LNCaP clone FGC (cell line): ENCODE measurements at regions not wholly inside any gene's neighbourhood (a gene's known extent, or its start where the extent isn't known, plus 50 kb on each side); places are given as distances from the start of the nearest gene placed in this dataset.

ENCODE experiments used
- DNase-seq: peaks from one replicate; pipeline ENCODE4 v3.0.0-alpha.2; 2011; ENCODE audit warnings: low read depth
- H3K4me3 ChIP-seq: 2 replicates; pipeline ENCODE4 v1.5.1; 2011; ENCODE audit warnings: mild to moderate bottlenecking, low read depth, low read length, control low read depth
- CTCF ChIP-seq: IDR thresholded peaks from 2 replicates; pipeline ENCODE4 v1.5.1; 2012; ENCODE audit warnings: mild to moderate bottlenecking; ENCODE audit not compliant: control insufficient read depth, insufficient read depth; ENCODE audit errors: extremely low read depth

- TF ChIP-seq CTCF, result no peak
- no peak for DNase-seq
- no peak overlapping the region for H3K4me3 ChIP-seq
These were observed 976.2 kb upstream of the CDH2 start for GRCh38 chr18:29153091-29153490.

GRCh38 chr18:29147944-29148343 is 971.0 kb upstream of the CDH2 start:
- H3K4me3 ChIP-seq, result no peak overlapping the region
- TF ChIP-seq CTCF, result no peak
- no peak for DNase-seq

- TF ChIP-seq CTCF, result no peak
- no peak overlapping the region for H3K4me3 ChIP-seq
- DNase-seq, result no peak
These were observed 969.1 kb upstream of the CDH2 start for GRCh38 chr18:29146068-29146467.

GRCh38 chr18:29140590-29140989 is 963.7 kb upstream of the CDH2 start:
- DNase-seq, result no peak
- H3K4me3 ChIP-seq, result no peak overlapping the region
- TF ChIP-seq CTCF, result no peak

- TF ChIP-seq CTCF, result no peak
- no peak for DNase-seq
- no peak overlapping the region for H3K4me3 ChIP-seq
These were observed 961.0 kb upstream of the CDH2 start for GRCh38 chr18:29137773-29138495.

- TF ChIP-seq CTCF, result no peak
- no peak for DNase-seq
- no peak overlapping the region for H3K4me3 ChIP-seq
These were observed 947.0 kb upstream of the CDH2 start for GRCh38 chr18:29123706-29124530.
